HCT116 (cell line): ENCODE measurements at regions not wholly inside any gene's neighbourhood (a gene's known extent, or its start where the extent isn't known, plus 50 kb on each side); places are given as distances from the start of the nearest gene placed in this dataset.

ENCODE experiments used
- ATAC-seq: fragments of 200-7000 bp; cut with Tn5 transposase; 2 replicates; pipeline ENCODE4 v1.9.1; 2020; ENCODE audit warnings: mild to moderate bottlenecking, moderate library complexity
- BruUV-seq: library from RNA; stranded (reverse); fragments of 400-500 nt; replicated peaks from 2 replicates; lab custom pipeline; 2021; lab: Mats Ljungman, UMichigan
- CTCF ChIA-PET: fragments of 300-600 bp; sonication (Branson Sonifier 250); formaldehyde crosslinking; loops from one replicate; lab custom pipeline; 2021; ENCODE audit warnings: antibody characterized with exemption; lab: Charles Lee
- POLR2A ChIA-PET: fragments of 300-600, 350-600 bp; sonication (Branson Sonifier 250); formaldehyde crosslinking; loops from one replicate; lab custom pipeline; 2021; ENCODE audit warnings: antibody characterized with exemption; lab: Charles Lee
- RAD21 ChIA-PET, 2 experiments: fragments of 300-600 bp; sonication (Branson Sonifier 250); formaldehyde crosslinking; loops; one replicate each; lab custom pipeline; 2023; ENCODE audit warnings: low total read pairs in 2 of 2; ENCODE audit not compliant: uncharacterized antibody in 2 of 2, unreplicated experiment in 2 of 2, low non-redundant PET in 1 of 2; lab: Charles Lee
- DNase-seq: peaks from one replicate; pipeline ENCODE4 v3.0.0-alpha.2; 2010; ENCODE audit warnings: low read depth, low spot score
- H2AFZ ChIP-seq: fragments of 200-600 bp; shearing (Covaris generic), sonication (generic); 2 replicates; pipeline ENCODE4 v1.6.1; 2017; ENCODE audit warnings: low read depth, mixed run types, mixed read lengths, antibody characterized with exemption, low read length; ENCODE audit not compliant: poor library complexity, severe bottlenecking
- H3K27ac ChIP-seq: 2 replicates; pipeline ENCODE4 v1.5.1; 2012; ENCODE audit warnings: low read depth, low read length
- H3K27me3 ChIP-seq: fragments of 200-600 bp; sonication (generic); 2 replicates; pipeline ENCODE4 v1.6.1; 2016; ENCODE audit warnings: mixed run types, low read length, mixed read lengths; ENCODE audit not compliant: insufficient read depth
- H3K36me3 ChIP-seq, 2 experiments: fragments of 200-500 bp in 1 of 2; fragments of 200-600 bp in 1 of 2; sonication (Bioruptor generic) in 1 of 2; sonication (generic) in 1 of 2; 2 replicates each; pipeline versions ENCODE4 v1.5.1 to v1.6.1; 2014 to 2016; ENCODE audit warnings: low read length in 2 of 2, inconsistent platforms in 1 of 2, mixed read lengths in 1 of 2, mixed run types in 1 of 2; ENCODE audit not compliant: insufficient read depth in 2 of 2, control insufficient read depth in 1 of 2
- H3K4me1 ChIP-seq, 2 experiments: fragments of 200-600 bp in 1 of 2; sonication (generic) in 1 of 2; 2 replicates each; pipeline versions ENCODE4 v1.5.1 to v1.6.1; 2012 to 2017; ENCODE audit warnings: low read length in 2 of 2, inconsistent platforms in 1 of 2, mild to moderate bottlenecking in 1 of 2, mixed read lengths in 1 of 2, mixed run types in 1 of 2, moderate library complexity in 1 of 2; ENCODE audit not compliant: insufficient read depth in 2 of 2, control insufficient read depth in 1 of 2
- H3K4me2 ChIP-seq: fragments of 200-600 bp; sonication (generic); 2 replicates; pipeline ENCODE4 v1.6.1; 2017; ENCODE audit warnings: mixed run types, low read length, mixed read lengths
- H3K4me3 ChIP-seq, 2 experiments: fragments of 200-600 bp in 1 of 2; sonication (generic) in 1 of 2; replicated peaks in 1 of 2; 2 replicates each; pipeline ENCODE4 v1.5.1; 2011 to 2016; ENCODE audit warnings: low read length in 2 of 2, control low read depth in 1 of 2, low read depth in 1 of 2, mild to moderate bottlenecking in 1 of 2, mixed read lengths in 1 of 2, mixed run types in 1 of 2
- H3K79me2 ChIP-seq: fragments of 200-600 bp; sonication (generic); 2 replicates; pipeline ENCODE4 v1.6.1; 2017; ENCODE audit warnings: mild to moderate bottlenecking, mixed run types, low read length, moderate library complexity, mixed read lengths; ENCODE audit not compliant: insufficient read depth
- H3K9ac ChIP-seq: fragments of 200-600 bp; sonication (generic); 2 replicates; pipeline ENCODE4 v1.6.1; 2016; ENCODE audit warnings: low read length, mixed read lengths
- H3K9me2 ChIP-seq: fragments of 200-600 bp; sonication (generic), shearing (Covaris generic); 2 replicates; pipeline ENCODE4 v1.6.1; 2017; ENCODE audit warnings: mixed run types, mild to moderate bottlenecking, moderate library complexity; ENCODE audit not compliant: insufficient read depth
- H3K9me3 ChIP-seq, 2 experiments: fragments of 200-500 bp in 1 of 2; fragments of 200-600 bp in 1 of 2; sonication (Bioruptor generic) in 1 of 2; sonication (generic) in 1 of 2; 2 replicates each; pipeline ENCODE4 v1.6.1; 2014 to 2017; ENCODE audit warnings: low read length in 2 of 2, mixed read lengths in 2 of 2, inconsistent platforms in 1 of 2, low read depth in 1 of 2, mild to moderate bottlenecking in 1 of 2, mixed run types in 1 of 2, moderate library complexity in 1 of 2; ENCODE audit not compliant: control insufficient read depth in 1 of 2, insufficient read depth in 1 of 2
- H4K20me1 ChIP-seq: fragments of 200-600 bp; sonication (generic), shearing (Covaris generic); 2 replicates; pipeline ENCODE4 v1.6.1; 2017; ENCODE audit warnings: mixed run types, mild to moderate bottlenecking, moderate library complexity; ENCODE audit not compliant: insufficient read depth
- EGR1 ChIP-seq: IDR thresholded peaks from 2 replicates; pipeline ENCODE4 v1.6.1; 2012; ENCODE audit warnings: low read depth
- EZH2phosphoT487 ChIP-seq: fragments of 200-600 bp; IDR thresholded peaks from 2 replicates; pipeline ENCODE4 v1.6.1; 2018; ENCODE audit warnings: antibody characterized with exemption, borderline replicate concordance
- POLR2AphosphoS5 ChIP-seq: IDR thresholded peaks from 2 replicates; pipeline ENCODE4 v1.6.1; 2011; ENCODE audit warnings: mild to moderate bottlenecking, low read depth, low read length, moderate library complexity
- RAD21 ChIP-seq: IDR thresholded peaks from 2 replicates; pipeline ENCODE4 v1.6.1; 2012; ENCODE audit warnings: low read depth, mild to moderate bottlenecking
- SIN3A ChIP-seq: IDR thresholded peaks from 2 replicates; pipeline ENCODE4 v1.6.1; 2012; ENCODE audit warnings: low read depth
- TCF7L2 ChIP-seq: IDR thresholded peaks from 2 replicates; pipeline ENCODE4 v1.7.0; 2011; ENCODE audit warnings: borderline replicate concordance, inconsistent platforms; ENCODE audit not compliant: insufficient read depth, insufficient read length; ENCODE audit errors: extremely low read depth
- YY1 ChIP-seq: IDR thresholded peaks from 2 replicates; pipeline ENCODE4 v1.6.1; 2011; ENCODE audit warnings: low read length, low read depth, moderate library complexity, mild to moderate bottlenecking; ENCODE audit not compliant: insufficient replicate concordance; ENCODE audit errors: extremely low read depth
- intact Hi-C: fragments of 100-400 bp; cut with micrococcal nuclease; formaldehyde crosslinking; loops from 2 replicates; pipeline ENCODE4 v1.10.0; 2022
- TF ChIP-seq, protein P1 (sequence below): IDR thresholded peaks from 2 replicates; pipeline ENCODE4 v1.6.1; 2012; ENCODE audit warnings: low read depth
- TF ChIP-seq, protein P2 (sequence below): IDR thresholded peaks from 2 replicates; pipeline ENCODE4 v1.6.1; 2012

DNA sequence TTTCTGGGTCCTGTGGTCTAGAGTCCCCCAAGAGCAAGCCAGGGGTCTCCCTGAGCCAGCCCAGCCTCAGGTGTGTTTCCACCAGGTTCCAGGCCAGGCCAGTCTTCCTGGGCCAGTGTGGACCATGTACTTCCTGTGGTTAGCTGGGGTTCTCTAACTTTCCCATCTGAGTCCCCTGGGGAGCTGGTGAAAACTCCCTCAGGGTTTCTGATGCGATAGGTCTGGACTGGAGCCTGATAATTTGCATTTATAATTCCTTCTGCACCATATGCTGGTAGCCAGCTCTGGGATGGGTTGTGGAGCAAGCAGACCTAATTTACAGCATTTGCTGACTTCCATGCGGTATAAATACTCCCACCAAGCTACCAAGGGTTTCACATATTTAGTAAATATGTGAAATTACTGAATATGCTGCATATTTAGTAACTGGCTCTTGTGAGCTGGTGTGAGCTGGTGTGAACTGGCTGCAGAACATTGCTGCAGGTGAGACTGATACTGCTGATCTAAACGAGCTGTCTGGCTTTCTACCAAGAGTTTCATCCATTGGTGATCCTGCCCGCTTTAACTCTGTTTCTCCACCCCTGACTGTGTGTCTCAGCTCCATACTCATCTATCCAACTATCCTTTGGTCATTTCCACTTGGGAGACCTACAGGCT is 62.6 kb downstream of the RIN2 start:
- POLR2A ChIA-PET, result no interaction called here
- TF ChIP-seq RAD21 (no peak), POLR2AphosphoS5 (no peak), TCF7L2 (no peak), EGR1 (no peak), YY1 (no peak), SIN3A (no peak), EZH2phosphoT487 (no peak)
- TF ChIP-seq, protein P1, sequence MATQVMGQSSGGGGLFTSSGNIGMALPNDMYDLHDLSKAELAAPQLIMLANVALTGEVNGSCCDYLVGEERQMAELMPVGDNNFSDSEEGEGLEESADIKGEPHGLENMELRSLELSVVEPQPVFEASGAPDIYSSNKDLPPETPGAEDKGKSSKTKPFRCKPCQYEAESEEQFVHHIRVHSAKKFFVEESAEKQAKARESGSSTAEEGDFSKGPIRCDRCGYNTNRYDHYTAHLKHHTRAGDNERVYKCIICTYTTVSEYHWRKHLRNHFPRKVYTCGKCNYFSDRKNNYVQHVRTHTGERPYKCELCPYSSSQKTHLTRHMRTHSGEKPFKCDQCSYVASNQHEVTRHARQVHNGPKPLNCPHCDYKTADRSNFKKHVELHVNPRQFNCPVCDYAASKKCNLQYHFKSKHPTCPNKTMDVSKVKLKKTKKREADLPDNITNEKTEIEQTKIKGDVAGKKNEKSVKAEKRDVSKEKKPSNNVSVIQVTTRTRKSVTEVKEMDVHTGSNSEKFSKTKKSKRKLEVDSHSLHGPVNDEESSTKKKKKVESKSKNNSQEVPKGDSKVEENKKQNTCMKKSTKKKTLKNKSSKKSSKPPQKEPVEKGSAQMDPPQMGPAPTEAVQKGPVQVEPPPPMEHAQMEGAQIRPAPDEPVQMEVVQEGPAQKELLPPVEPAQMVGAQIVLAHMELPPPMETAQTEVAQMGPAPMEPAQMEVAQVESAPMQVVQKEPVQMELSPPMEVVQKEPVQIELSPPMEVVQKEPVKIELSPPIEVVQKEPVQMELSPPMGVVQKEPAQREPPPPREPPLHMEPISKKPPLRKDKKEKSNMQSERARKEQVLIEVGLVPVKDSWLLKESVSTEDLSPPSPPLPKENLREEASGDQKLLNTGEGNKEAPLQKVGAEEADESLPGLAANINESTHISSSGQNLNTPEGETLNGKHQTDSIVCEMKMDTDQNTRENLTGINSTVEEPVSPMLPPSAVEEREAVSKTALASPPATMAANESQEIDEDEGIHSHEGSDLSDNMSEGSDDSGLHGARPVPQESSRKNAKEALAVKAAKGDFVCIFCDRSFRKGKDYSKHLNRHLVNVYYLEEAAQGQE, result no peak
- TF ChIP-seq, protein P2, sequence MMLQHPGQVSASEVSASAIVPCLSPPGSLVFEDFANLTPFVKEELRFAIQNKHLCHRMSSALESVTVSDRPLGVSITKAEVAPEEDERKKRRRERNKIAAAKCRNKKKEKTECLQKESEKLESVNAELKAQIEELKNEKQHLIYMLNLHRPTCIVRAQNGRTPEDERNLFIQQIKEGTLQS, result no peak
- TF ChIP-seq, all 23 proteins: peak for 0
- intact Hi-C loops, result no loop called here
- DNase-seq (no peak), ATAC-seq (no peak)
- H4K20me1 ChIP-seq, result no peaks in the 10 kb centered on the region
- no peak overlapping the region for H3K27ac ChIP-seq
- H3K79me2 ChIP-seq, result no peaks in the 10 kb centered on the region
- CTCF ChIA-PET, result no interaction called here
- RAD21 ChIA-PET, result no interaction called here
- H3K4me1 ChIP-seq, result peaks cover 4 to 8% of the 10 kb centered on the region in 2 experiments; a peak in 3 of 4 replicates
- no peak overlapping the region for H3K9ac ChIP-seq
- no peaks in the 10 kb centered on the region; a peak in 1 of 4 replicates for H3K9me3 ChIP-seq
- no peaks in the 10 kb centered on the region for H3K9me2 ChIP-seq
- H3K27me3 ChIP-seq, result no peaks in the 10 kb centered on the region
- no peak overlapping the region for H3K4me2 ChIP-seq
- no peaks in the 10 kb centered on the region; a peak in 1 of 4 replicates for H3K36me3 ChIP-seq
- no peak overlapping the region for H2AFZ ChIP-seq
- no peak overlapping the region for H3K4me3 ChIP-seq
- BruUV-seq, result no TSS peak
